GM18861 (cell line): ENCODE measurements at regions not wholly inside any gene's neighbourhood (a gene's known extent, or its start where the extent isn't known, plus 50 kb on each side); places are given as distances from the start of the nearest gene placed in this dataset.
"Not testable (repeated sequence)": the region's sequence is repeated elsewhere in the genome, so short reads cannot be mapped to it uniquely, and the experiment has no call there.

Experiments
- ATAC-seq: cut with Tn5 transposase; IDR thresholded peaks from one replicate; pipeline ENCODE4 v1.9.1; 2021; ENCODE audit not compliant: unreplicated experiment

GRCh38 chr12:24679126-24679525, 269.8 kb downstream of the BCAT1 start:
- no peak for ATAC-seq

- ATAC-seq = no peak
Measured at GRCh38 chr12:24678436-24678835, 270.5 kb downstream of the BCAT1 start.

- no peak for ATAC-seq
Measured at GRCh38 chr12:24668563-24668962, 280.3 kb downstream of the BCAT1 start.

DNA sequence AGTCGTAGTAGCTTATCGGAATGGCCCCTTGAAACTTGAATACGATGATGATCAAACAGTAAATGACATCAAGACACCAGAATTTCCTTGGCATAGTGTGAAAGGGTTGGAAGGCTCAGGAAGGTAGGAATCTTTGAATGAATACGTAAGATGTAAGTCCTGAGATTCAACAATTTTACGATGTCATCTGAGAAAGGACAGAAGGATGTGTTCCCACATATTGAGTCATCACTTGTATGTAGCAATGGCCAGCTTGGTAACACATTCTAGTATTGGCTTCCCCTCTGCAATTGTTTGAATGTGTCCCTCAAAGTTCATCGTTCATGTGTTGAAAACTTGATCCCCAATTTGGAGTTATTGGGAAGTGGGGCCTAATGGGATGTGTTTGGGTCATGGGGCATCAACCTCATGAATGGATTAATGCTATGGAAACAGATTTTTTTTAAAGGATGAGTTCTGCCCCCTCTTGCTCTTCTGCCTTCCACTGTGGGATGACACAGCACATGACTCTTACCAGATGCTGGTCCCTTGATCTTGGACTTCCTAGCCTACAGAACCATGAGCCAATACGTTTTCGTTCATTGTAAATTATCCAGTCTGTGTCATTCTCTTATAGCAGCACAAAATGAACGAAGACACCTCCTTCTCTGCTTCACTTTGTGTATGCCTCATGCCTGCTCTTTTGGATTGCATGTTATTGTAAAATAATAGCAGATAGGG, 284.6 kb downstream of the BCAT1 start:
- ATAC-seq = no peak

GRCh38 chr12:24661657-24662096, 287.2 kb downstream of the BCAT1 start:
- ATAC-seq = no peak

GRCh38 chr12:24659016-24659415, 289.9 kb downstream of the BCAT1 start:
- ATAC-seq = no peak

GRCh38 chr12:24654344-24654743, 294.6 kb downstream of the BCAT1 start:
- not testable (repeated sequence) for ATAC-seq

- no peak for ATAC-seq
Measured at GRCh38 chr12:24649634-24650033, 299.3 kb downstream of the BCAT1 start.

GRCh38 chr12:24649209-24649608, 299.7 kb downstream of the BCAT1 start:
- ATAC-seq = no peak

- ATAC-seq = no peak
Measured at GRCh38 chr12:24645254-24645653, 303.6 kb downstream of the BCAT1 start.

GRCh38 chr12:24643120-24644119, 305.5 kb downstream of the BCAT1 start:
- ATAC-seq = no peak

GRCh38 chr12:24639641-24640040, 309.3 kb downstream of the BCAT1 start:
- ATAC-seq = no peak

GRCh38 chr12:24632466-24632865, 316.4 kb downstream of the BCAT1 start:
- no peak for ATAC-seq

GRCh38 chr12:24631676-24632426, 317.1 kb downstream of the BCAT1 start:
- ATAC-seq = no peak

DNA sequence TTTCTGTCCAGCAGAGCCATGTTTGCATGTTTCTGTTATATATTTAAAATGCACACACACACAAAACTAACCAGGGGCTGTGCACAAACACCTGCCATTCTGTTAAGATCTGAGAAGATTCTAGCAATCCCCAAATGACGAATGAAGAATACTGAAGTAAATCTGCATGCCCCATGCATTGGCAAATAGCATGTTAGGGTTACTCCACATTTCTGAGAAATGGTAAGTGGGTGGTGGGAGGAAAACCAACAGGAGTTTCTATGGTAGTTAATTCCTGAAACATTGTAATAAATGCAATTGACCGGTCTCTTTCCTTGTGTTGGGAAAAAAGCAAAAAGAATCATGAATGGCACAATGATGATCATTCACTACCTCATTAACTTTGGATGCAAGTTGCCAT, 318.0 kb downstream of the BCAT1 start:
- ATAC-seq = no peak

- ATAC-seq = no peak
Measured at GRCh38 chr12:24630446-24630845, 318.5 kb downstream of the BCAT1 start.

DNA sequence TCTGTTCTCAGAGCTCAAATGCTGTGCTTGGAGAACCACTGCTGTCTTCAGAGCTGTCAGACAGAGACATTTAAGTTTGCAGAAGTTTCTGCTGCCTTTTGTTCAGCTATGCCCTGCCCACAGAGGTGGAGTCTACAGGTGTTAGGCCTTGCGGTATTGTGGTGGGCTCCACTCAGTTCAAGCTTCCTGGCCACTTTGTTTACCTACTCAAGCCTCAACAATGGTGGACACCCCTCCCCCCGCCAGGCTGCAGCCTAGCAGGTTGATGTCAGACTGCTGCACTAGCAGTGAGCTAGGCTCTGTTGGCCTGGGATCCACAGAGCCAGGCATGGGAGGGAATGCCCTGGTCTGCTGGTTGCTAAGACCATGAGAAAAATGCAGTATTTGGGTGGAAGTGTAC, 323.8 kb downstream of the BCAT1 start:
- no peak for ATAC-seq

DNA sequence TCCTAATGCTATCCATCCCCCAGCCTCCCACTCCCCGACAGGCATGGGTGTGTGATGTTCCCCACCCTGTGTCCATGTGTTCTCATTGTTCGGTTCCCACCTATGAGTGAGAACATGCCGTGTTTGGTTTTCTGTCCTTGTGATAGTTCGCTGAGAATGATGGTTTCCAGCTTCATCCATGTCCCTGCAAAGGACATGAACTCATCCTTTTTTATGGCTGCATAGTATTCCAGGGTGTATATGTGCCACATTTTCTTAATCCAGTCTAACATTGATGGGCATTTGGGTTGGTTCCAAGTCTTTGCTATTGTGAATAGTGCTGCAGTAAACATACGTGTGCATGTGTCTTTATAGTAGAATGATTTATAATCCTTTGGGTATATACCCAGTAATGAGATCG, 328.9 kb downstream of the BCAT1 start:
- ATAC-seq = not testable (repeated sequence)

DNA sequence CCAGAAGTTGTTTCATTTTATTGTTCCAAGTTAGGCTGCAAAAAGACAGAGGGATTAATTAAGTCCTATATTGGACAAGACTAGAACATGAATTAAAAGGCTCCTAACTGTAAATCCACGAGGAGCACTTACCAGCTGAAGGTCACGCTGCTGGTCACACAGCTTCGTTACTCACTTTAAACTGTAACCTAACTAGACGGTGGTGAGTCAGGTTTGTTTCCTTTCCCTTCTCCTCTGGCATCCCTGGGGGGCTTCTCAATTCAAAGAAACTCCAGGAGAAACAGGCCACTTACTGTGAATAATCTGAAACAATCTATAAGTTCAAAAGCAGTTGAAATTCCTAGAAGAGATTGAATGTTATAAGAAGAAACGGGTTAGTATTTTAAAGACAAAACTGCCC, 331.4 kb downstream of the BCAT1 start:
- ATAC-seq = no peak

DNA sequence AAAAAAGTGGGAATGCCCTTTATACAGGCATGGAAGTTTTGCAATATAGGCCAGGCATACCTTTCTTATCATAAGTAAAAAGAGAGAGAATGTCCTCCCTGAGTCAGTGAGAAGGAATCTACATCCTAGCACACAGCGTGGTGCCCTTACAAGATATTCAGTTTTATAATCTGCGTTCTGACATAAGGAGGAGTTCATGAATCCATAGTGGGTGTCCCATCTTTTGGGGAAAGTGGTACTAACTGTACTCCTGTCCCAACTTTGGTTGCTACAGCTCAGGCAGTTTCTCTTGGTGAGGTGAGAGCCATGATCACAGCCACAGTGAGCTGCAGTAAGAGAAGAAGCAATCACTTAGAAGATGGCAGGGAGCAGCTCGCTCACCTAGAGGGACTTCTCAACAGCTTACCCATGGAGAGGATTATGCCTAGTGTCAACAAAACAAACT, 332.9 kb downstream of the BCAT1 start:
- no peak for ATAC-seq

DNA sequence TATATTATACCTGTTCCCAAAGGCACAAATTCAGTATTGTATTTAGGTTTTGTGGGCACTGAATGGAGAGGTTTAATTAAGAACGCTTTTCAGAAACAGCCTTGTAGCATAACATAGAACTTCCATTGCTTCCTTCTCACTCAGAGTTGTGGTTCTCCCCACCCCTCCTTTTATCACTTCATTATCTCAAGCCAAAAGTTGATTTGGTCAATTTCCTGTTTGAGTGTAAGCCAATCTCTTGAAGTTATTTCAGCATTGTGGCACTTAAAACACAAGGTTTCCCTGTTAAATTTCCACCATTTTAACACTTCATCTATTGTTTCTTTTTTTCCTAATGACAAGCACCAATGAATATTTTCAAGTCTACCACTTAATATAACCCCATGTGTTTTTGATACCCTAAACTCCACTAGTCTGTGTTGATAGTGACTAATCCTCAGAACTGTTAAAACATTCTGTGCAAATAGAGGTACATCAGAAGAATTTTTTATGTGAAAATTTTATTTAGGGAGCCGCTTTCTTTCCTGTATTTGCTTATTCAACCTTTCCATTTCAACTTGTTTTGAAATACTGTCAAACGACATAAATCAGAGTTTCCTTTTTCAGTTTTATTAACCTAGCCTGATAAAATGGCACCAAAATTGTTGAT, 340.1 kb downstream of the BCAT1 start:
- no peak for ATAC-seq
